ENCODE measurements at regions not wholly inside any gene's neighbourhood (a gene's known extent, or its start where the extent isn't known, plus 50 kb on each side); places are given as distances from the start of the nearest gene placed in this dataset.

- no peak overlapping the region for H3K4me3 ChIP-seq (ENCODE audit: low read depth, low read length)
- DNase-seq (ENCODE audit: low read depth): no peak
- TF ChIP-seq, protein P1, sequence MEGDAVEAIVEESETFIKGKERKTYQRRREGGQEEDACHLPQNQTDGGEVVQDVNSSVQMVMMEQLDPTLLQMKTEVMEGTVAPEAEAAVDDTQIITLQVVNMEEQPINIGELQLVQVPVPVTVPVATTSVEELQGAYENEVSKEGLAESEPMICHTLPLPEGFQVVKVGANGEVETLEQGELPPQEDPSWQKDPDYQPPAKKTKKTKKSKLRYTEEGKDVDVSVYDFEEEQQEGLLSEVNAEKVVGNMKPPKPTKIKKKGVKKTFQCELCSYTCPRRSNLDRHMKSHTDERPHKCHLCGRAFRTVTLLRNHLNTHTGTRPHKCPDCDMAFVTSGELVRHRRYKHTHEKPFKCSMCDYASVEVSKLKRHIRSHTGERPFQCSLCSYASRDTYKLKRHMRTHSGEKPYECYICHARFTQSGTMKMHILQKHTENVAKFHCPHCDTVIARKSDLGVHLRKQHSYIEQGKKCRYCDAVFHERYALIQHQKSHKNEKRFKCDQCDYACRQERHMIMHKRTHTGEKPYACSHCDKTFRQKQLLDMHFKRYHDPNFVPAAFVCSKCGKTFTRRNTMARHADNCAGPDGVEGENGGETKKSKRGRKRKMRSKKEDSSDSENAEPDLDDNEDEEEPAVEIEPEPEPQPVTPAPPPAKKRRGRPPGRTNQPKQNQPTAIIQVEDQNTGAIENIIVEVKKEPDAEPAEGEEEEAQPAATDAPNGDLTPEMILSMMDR (IDR thresholded peaks at IDR 0.05; ENCODE audit: low read depth, low read length, missing control alignments): no peak
Measured at GRCh38 chr6:165742047-165742446, 79.0 kb upstream of the PDE10A start.

GRCh38 chr6:165737396-165737795, 74.4 kb upstream of the PDE10A start:
- TF ChIP-seq, protein P1 (IDR thresholded peaks at IDR 0.05; ENCODE audit: low read depth, low read length, missing control alignments): no peak
- DNase-seq (ENCODE audit: low read depth): no peak
- no peak overlapping the region for H3K4me3 ChIP-seq (ENCODE audit: low read depth, low read length)

GRCh38 chr6:165735065-165735464, 72.0 kb upstream of the PDE10A start:
- DNase-seq (ENCODE audit: low read depth): no peak

DNA sequence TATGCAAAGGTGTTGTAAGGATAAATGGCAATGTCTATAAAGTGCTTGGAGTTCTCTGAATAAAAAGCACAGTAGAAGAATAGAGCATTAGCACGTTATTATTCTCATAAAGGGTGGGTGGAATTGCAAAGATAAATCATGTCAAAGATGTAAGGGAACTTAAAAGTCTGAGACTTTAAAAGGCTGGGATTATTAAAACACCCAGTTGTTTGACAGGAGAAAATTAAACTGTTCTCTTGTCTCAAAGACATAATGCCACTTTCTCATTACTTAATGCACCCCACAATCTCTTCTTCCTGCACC, 70.4 kb upstream of the PDE10A start:
- TF ChIP-seq, protein P1 (IDR thresholded peaks at IDR 0.05; ENCODE audit: low read depth, low read length, missing control alignments): no peak
- H3K4me3 ChIP-seq (ENCODE audit: low read depth, low read length): no peak overlapping the region
- no peak for DNase-seq (ENCODE audit: low read depth)

More at GRCh38 chr6:165735065-165735464, 72.0 kb upstream of the PDE10A start:
- H3K4me3 ChIP-seq (ENCODE audit: low read depth, low read length): no peak overlapping the region
- TF ChIP-seq, protein P1 (IDR thresholded peaks at IDR 0.05; ENCODE audit: low read depth, low read length, missing control alignments): no peak

DNA sequence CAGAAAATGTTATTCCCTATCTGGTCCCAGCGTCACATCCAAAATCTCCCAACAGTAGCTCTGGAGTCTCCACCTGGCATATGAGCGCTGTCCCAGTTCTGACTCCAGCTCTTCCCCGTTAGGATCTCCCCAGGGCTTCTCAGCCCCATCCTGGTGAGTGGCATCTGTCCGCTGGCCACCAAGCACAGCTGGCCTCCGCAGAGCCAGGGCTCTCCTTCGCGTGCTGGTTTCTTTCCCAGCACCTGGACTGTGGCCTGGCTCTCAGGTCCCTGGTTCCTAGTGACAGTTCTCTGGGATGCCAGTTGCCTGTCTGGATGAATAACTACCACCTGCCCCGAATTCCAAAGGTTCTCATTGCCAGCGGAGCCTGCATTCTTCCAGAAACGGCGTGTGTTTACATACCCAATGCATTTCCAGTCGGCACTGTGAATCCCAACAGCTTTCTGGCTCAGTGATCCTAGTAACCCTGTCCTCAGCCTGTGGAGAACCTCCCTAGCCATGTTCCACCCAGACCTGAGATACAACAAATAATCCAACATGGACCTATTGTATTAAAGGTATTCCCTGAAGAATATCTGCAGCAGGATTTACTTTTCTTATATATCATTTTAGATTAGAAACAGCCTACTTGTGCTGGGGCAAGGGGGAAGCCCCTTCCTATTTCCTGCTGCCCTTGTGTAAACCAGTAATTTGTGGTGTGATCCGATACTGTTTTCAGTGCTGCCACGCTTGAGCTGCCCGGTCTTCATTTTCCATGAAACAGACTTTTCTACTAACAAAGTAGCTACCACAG, 69.9 kb upstream of the PDE10A start:
- H3K4me3 ChIP-seq (ENCODE audit: low read depth, low read length): no peak overlapping the region
- DNase-seq (ENCODE audit: low read depth): no peak
- TF ChIP-seq, protein P1 (IDR thresholded peaks at IDR 0.05; ENCODE audit: low read depth, low read length, missing control alignments): no peak

- no peak overlapping the region for H3K4me3 ChIP-seq (ENCODE audit: low read depth, low read length)
- DNase-seq (ENCODE audit: low read depth): no peak
- TF ChIP-seq, protein P1 (IDR thresholded peaks at IDR 0.05; ENCODE audit: low read depth, low read length, missing control alignments): peak; percentile 54
Measured at GRCh38 chr6:165729307-165729936, 66.4 kb upstream of the PDE10A start.

- TF ChIP-seq, protein P1 (IDR thresholded peaks at IDR 0.05; ENCODE audit: low read depth, low read length, missing control alignments): no peak
- H3K4me3 ChIP-seq (ENCODE audit: low read depth, low read length): no peak overlapping the region
Measured at GRCh38 chr6:165728216-165728615, 65.2 kb upstream of the PDE10A start.

More at GRCh38 chr6:165728216-165728615, 65.2 kb upstream of the PDE10A start:
- no peak for DNase-seq (ENCODE audit: low read depth)

All from GM12864 (cell line).